ENCODE measurements at regions not wholly inside any gene's neighbourhood (a gene's known extent, or its start where the extent isn't known, plus 50 kb on each side); places are given as distances from the start of the nearest gene placed in this dataset.

GRCh38 chr2:157173740-157174184 is 83.7 kb upstream of the GALNT5 start:
- FAIRE-seq (no peak), DNase-seq (ENCODE audit: low spot score in 2 of 2) (peak in 1 of 2 donors; percentile 28)

GRCh38 chr2:157174321-157174720 is 83.2 kb upstream of the GALNT5 start:
- no peak for FAIRE-seq

GRCh38 chr2:157176602-157177001 is 80.9 kb upstream of the GALNT5 start:
- FAIRE-seq (no peak), DNase-seq (ENCODE audit: low spot score in 2 of 2) (no peak)

More at GRCh38 chr2:157174321-157174720, 83.2 kb upstream of the GALNT5 start:
- no peak for DNase-seq (ENCODE audit: low spot score in 2 of 2)

- no peak for DNase-seq (ENCODE audit: low spot score in 2 of 2)
- no peak for FAIRE-seq
Measured at GRCh38 chr2:157178874-157179273, 78.6 kb upstream of the GALNT5 start.

GRCh38 chr2:157179324-157180105 is 78.0 kb upstream of the GALNT5 start:
- FAIRE-seq (no peak), DNase-seq (ENCODE audit: low spot score in 2 of 2) (no peak)

DNA sequence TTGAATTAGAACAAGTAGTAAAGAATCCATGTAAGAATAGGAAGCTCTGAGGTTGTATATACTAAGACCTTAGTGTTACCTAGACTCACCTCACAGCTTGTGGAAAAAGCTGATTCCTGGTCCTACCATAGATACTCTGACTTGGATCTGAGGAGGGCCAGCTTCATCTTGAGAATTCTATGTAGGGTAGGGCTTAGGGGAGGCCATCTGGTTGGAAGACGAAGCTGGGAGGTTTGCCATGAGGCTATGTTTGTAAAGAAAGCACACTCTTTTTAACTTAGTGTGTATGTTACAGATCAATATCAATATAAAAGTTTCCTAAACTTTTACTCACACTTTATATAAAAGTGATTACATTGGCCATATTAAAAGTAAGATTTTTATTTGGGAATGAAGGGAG is 77.1 kb upstream of the GALNT5 start:
- FAIRE-seq (no peak), DNase-seq (ENCODE audit: low spot score in 2 of 2) (no peak)

DNA sequence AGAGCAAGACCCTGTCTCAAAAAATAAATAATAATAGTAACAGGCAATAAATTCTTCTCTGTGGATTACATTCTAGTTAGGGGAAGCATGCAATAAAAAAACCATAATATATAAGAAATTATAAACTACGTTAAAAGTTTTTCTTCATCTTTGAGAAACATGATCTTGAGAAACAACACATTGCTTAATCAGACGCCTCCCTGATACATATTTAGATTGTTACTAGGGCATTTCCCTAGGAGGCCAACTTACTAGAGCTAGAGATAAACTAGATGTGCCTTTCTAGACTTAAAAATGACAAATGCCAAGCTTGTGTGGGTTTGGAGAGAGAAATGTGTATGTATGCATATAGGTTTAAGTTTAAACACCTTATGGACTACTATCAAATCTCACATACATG is 76.3 kb upstream of the GALNT5 start:
- FAIRE-seq (no peak), DNase-seq (ENCODE audit: low spot score in 2 of 2) (no peak)

DNA sequence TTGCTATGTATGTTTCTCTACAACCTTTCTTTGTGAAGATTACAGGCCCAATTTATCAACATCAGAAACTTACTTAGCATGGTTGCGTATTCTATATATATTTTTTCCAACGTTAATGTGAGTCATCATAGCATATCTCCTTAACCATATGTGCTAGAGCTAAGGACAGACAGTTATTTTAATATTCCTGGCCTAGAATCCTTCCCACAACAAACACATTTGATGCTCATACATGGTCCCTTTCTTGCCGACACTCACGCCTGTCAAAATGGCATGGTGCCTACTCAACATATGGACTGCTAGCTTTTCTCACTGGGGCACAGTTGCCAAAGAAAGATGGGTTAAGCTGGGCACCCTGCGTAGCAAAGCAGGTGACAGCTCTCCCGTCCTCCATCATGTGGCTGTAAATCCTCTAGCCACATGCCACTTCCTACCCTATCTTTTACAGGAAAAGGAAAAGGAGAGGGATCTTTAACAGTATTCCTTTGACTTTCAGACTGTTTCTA is 75.2 kb upstream of the GALNT5 start:
- FAIRE-seq (no peak), DNase-seq (ENCODE audit: low spot score in 2 of 2) (peak in 1 of 2 donors; percentile 2)

DNA sequence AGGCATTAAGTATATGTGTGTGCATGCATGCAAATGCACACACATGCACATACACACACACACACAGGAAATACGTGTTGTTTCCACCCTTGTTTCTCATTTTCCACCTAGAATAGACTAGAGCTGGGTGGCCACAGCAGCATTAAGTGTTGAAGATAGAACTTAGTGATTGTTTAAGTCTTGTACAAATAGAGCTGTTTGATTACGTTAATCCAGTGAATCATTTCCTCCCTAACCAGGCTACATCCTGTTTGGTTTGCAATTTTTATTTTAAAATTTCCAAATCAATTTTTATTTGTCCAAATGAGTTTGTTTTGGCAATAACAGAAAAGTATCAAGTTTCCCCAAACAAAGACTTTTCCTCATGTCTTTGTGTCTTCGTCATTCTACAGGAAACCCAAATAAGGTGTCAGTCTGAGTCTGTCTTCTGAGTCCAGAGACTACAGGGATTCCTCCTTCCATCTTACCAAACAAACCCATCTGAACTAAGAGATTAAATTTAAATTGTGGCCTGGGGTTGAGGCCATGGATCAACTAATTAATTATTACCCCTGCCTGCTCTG is 74.6 kb upstream of the GALNT5 start:
- DNase-seq (ENCODE audit: low spot score in 2 of 2) (peak in 1 of 2 donors; percentile 7), FAIRE-seq (no peak)

DNA sequence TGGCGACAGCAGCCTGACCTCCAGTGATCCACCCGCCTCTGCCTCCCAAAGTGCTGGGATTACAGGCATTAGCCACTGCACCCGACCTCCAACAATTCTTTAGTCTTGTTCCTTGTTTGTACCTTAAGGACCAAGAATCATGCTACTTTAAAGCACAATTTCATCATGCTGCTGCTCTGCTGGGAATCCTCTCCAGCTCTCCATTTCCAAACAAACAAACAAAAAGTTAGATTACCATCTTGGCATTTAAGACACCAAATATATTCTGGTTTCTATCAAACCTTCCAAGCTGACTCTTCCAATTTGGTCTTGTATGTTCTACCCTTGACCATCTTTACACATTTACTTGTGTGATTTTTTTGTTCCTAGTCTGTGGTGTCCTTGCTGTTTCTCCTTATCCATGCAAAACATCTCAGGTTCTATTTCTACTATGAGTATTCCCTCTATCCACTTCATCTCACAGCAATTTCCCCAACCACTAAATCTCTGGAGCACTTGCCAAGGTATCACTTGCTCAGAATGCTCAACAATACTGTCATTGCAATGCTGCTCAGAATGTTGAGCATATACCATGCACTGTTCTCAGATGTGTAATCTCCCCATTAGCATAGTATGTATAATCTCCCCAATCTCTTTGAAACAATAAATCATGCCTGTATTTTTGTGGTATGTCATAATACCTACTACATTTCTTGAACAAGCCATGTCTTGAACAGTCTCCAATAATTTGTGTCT is 73.2 kb upstream of the GALNT5 start:
- DNase-seq (ENCODE audit: low spot score in 2 of 2) (no peak), FAIRE-seq (no peak)

DNA sequence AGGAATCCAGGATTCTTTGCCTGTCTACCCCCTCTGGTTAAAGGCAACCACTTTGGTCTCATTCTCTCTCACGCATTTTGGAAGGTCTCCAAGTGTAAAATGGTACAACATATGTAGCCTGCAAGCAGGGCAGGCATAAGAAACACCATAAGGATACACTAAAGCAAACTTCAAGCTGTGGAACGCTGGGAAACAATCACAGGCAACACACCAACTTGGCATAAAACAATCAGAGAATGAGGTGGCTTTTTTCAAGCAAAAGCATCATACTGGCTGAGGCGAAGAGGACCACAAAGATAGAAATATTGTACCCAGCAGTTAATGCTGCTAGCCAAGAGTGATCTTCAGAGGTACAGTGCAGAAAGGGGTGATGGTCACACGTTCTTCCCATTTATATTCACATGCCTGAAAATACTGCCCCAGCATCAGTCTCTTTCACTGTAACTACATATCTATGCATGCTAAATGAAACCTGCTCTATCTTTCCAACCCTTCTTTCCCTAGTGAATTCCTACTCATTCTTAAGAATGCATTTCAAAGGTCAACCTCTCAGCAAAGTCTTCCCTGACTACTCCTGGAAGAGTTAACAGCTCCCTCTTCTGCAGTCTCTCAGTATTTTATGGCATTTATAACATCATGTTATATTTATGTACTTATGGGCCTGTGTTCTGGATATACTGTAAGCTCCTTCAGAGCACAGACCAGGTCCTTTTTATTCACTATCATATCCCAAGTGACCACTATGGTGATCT is 71.9 kb upstream of the GALNT5 start:
- DNase-seq (ENCODE audit: low spot score in 2 of 2): no peak
- FAIRE-seq: no peak

- FAIRE-seq (no peak), DNase-seq (ENCODE audit: low spot score in 2 of 2) (no peak)
Measured at GRCh38 chr2:157190151-157190550, 67.4 kb upstream of the GALNT5 start.

- DNase-seq (ENCODE audit: low spot score in 2 of 2) (no peak), FAIRE-seq (no peak)
Measured at GRCh38 chr2:157191186-157191585, 66.3 kb upstream of the GALNT5 start.

GRCh38 chr2:157192445-157193423 is 64.8 kb upstream of the GALNT5 start:
- DNase-seq (ENCODE audit: low spot score in 2 of 2) (no peak), FAIRE-seq (no peak)

DNA sequence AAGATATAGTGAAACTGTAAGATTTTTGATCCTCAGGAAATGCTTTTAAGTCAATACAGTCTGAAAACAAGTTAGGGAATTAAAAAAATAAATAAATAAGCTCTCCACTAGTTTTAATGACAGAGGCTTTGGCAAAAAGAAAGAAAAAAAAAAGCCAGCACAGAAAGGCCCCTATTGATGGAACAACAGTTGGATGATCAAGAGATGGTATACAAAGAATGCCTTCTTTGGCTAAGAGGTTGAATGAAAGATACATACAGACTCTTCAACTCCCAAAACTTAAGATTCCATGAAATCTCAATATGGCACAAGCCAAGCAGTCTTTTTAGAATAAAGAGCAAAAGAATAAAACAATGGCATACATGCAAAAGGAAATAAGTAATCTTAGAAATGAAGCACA is 64.0 kb upstream of the GALNT5 start:
- DNase-seq (ENCODE audit: low spot score in 2 of 2): no peak

GRCh38 chr2:157194097-157194688 is 63.3 kb upstream of the GALNT5 start:
- peak; percentile 94 for FAIRE-seq

More for the DNA sequence above, 64.0 kb upstream of the GALNT5 start:
- FAIRE-seq: no peak

GRCh38 chr2:157194844-157195243 is 62.7 kb upstream of the GALNT5 start:
- no peak for DNase-seq (ENCODE audit: low spot score in 2 of 2)
- FAIRE-seq: no peak

More at GRCh38 chr2:157194097-157194688, 63.3 kb upstream of the GALNT5 start:
- peak; percentile 12 to 45 for DNase-seq (ENCODE audit: low spot score in 2 of 2)

- DNase-seq (ENCODE audit: low spot score in 2 of 2): no peak
- no peak for FAIRE-seq
Measured at GRCh38 chr2:157196956-157197355, 60.5 kb upstream of the GALNT5 start.

DNA sequence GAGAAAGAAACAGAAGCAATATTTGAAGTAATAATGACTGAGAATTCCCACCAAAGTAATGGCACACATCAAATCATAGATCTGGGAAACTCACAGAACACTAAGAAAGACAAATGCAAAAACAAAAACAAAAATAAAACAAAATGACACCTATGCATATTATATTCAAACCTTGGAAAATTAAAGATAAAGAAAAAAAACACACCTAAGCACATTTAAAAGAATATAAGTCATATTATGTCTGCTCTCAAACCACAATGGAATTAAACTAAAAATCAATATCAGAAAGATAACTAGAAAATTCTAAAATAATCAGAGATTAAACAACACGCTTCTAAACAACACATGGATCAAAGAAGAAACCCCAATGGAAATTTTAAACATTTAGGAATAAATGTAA is 59.7 kb upstream of the GALNT5 start:
- no peak for DNase-seq (ENCODE audit: low spot score in 2 of 2)
- peak; percentile 34 for FAIRE-seq
